ENCODE measurements at regions not wholly inside any gene's neighbourhood (a gene's known extent, or its start where the extent isn't known, plus 50 kb on each side); places are given as distances from the start of the nearest gene placed in this dataset.

GRCh38 chr10:28180654-28181053 is 122.2 kb downstream of the MPP7 start:
- TF ChIP-seq CTCF (IDR thresholded peaks at IDR 0.05), result no peak
- no peak for TF ChIP-seq POLR2A (IDR thresholded peaks at IDR 0.05)
